ENCODE measurements at regions not wholly inside any gene's neighbourhood (a gene's known extent, or its start where the extent isn't known, plus 50 kb on each side); places are given as distances from the start of the nearest gene placed in this dataset.

DNA sequence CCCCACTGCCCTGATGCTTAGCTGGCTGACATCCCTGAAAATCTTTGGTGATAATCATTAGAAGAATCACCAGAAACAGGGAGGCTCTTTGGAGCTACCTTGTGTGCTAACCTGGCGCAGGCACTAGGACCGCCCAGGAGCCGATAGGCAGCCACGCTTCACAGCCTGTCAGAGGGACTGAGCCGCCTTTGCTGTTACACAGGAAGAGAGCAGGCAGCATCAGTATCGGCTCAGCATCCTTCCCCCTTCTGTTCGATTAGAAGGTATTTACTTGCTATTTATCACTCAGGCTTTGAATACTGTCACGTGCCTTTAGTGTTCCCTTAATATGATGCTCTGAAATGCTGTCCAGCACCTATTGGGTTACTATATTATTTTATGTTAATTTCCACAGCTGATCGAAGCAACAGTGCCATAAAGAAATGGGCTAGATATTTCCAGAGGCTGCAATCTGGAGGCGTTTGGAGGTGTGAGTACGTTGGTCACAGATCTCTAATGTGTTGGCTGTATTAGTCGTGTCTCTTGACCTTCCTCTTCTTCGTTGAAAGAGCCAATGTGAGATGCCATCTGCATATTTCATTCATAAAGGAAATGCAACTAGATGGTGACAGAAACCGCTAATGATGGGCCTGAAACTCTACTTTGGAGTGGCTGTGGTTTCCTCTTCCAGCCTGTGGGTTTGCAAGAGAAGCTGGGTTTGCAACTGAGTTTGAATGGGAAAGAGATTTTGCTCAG is 110.4 kb upstream of the RAB27B start:
- DNase-seq (ENCODE audit: low spot score), result peak; percentile 84

DNA sequence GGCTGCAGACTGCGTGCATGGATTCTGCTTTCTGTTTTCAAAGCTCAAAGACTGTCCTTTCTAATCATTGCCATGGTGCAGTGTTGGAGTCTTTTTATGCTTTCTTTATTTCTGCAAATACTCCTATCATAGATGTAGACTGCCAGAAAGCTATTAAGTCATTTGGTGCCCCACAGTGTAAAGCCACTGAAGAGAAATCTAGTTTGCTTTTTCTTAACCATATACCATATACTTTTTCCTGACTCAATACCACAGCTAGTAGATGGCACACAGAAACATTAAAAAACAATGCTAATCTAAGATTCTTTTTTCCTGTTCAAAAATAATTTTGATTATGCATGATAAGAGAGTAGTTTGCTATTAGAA is 109.9 kb upstream of the RAB27B start:
- DNase-seq (ENCODE audit: low spot score), result no peak

DNA sequence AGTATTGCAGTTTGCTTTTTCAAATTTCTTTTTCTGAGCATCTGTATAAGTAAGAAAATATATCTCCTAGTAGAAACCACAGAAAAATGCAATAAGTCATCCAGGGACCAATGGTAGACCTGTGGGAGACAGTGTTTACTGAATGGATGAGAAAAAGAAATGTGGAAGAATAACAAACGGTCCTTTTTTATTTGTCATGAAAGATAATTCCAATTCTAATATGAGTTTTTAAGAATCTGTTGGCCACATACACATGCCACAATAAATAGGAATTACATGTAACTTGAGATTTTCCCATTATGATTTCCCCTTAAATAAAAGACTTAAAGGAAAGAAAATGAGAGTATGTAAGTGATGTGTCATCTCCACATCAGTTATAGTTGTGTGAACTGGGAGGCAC is 107.7 kb upstream of the RAB27B start:
- DNase-seq (ENCODE audit: low spot score), result no peak

DNA sequence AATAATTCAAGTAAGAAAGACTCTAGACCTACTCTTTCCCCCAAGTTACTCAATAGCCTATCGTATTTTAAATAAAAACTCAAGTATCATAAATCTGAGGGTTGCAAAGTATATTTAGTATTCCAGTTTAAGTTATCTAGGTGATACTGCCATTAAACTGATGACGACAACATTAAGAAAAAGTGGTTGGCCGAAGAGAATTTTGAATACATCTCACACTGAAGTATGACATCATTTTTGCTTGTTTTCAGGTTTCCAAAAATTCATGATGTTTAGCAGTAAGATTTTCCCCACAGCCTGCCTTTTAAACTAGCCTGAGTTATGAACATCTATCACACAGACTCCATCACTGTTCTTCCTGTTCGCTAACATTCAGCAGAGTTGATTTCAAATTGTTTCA is 102.1 kb upstream of the RAB27B start:
- no peak for DNase-seq (ENCODE audit: low spot score)

DNA sequence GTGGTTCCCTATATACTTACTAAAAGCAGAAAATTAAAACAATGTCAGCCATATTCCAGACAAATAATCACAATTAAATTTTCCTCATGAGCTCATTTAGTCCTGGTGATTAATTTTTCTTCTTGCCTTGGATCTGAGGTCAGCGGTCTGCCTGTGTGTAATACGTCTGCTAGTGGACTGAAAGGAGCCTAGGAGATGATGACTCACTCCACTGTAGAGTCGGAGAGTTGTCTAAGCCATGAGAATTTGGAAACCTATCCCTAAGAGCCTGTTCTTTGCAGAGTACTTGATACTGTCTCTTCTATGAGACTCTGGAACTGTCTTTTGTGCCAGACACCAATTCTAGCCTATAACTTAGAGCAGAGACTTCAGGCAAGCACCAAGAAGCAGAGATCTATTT is 94.2 kb upstream of the RAB27B start:
- DNase-seq (ENCODE audit: low spot score), result no peak

DNA sequence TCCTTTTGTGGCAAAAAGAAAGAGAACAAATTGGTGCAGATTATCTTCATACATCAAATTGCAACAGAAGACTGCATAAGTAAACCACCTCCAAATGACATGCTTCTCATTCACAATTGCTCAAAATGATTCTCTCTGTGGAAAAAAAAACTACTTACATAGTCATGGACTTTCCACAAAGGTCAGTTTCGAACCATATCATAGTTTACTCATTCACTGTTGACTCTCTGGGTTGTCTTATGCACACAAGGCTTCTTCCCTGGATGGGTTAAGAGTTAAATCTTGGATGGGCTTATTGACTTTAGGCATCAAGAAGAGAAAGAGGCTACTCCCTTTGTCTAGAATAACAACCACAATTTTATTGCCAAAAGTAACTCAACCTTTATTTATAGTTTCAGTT is 91.3 kb upstream of the RAB27B start:
- DNase-seq (ENCODE audit: low spot score), result no peak

DNA sequence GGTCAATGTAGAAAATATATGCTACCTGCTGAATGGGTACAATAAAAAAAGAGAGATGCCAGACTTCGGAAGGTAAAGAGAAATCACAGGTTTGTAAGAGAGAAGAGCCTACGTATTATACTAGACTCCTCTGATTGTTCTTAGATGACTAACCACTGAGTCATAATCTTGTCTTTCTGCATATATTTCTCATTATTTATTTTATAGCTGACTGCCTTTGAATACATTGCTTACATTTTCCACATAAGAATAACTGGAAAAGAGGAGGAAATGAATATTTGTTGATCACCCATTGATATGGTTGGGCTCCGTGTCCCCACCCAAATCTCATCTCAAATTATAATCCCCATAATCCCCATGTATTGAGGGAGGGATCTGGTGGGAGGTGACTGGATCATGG is 90.3 kb upstream of the RAB27B start:
- no peak for DNase-seq (ENCODE audit: low spot score)

DNA sequence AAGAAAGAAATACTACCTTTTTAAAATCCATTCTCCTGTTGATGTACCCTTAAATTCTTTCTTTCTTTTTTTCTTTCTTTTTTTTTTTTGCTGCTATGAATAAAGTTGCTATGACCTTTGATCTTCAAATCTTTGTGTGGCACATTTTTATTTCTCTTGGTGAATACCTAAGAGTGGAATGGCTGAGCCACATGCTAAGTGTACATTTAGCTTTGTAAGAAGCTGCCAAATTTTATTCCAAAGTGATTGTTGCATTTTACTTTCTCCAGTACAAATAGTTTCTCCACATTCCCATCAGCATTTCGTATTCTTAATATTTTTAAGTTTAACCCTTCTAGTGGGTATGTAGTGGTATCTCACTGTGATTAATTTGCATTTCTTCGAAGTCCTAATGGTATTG is 88.8 kb upstream of the RAB27B start:
- DNase-seq (ENCODE audit: low spot score), result no peak

DNA sequence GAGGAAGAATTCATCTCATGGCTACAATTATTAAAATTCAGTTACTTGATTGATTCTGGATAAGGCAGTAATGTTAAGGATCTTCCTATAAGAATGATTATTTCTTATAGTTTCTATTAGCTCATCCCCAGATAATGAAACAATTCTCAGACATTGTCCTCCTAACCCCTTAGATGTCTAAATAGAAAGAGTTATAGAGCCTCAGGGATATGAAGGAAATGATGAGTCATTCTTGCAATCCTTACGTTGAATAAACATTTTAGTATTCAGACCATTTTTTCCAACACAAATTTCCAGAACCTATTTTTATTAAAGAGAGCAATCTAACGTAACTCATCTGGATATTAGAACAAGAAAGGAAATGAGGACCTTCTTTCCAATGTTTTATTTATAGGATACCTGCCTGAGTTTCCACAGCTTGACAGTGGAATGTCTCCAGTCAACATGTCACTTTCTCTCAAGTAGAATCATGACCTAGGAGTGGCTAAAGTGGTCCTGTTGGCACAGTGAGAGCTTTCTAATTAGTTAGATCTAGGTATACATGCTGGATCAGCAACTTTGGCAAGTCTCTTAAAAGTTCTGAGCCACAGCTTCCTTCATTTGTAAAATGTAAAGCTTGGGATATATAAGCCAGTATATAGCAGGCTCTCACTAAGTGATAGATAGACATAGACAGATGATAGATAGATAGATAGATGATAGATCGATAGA is 88.0 kb upstream of the RAB27B start:
- no peak for DNase-seq (ENCODE audit: low spot score)

DNA sequence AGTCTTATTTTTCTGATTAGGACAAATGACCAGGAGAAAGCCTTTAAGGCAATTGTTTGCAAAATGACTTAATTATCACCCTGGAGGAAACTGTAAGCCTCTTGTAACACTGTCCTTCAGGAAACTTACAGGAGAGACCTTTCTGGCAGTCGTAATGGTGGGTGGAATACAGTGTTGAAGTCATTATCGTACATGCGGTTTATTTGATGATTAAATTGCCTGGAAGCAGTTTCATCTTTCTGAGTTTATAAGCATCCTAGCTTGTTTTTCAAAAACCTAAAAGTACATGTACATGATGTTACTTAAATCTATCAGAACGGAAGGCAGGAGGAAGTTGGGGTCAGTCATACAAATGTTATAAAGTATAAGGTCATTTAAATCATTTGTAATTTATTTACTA is 86.2 kb upstream of the RAB27B start:
- DNase-seq (ENCODE audit: low spot score), result no peak

DNA sequence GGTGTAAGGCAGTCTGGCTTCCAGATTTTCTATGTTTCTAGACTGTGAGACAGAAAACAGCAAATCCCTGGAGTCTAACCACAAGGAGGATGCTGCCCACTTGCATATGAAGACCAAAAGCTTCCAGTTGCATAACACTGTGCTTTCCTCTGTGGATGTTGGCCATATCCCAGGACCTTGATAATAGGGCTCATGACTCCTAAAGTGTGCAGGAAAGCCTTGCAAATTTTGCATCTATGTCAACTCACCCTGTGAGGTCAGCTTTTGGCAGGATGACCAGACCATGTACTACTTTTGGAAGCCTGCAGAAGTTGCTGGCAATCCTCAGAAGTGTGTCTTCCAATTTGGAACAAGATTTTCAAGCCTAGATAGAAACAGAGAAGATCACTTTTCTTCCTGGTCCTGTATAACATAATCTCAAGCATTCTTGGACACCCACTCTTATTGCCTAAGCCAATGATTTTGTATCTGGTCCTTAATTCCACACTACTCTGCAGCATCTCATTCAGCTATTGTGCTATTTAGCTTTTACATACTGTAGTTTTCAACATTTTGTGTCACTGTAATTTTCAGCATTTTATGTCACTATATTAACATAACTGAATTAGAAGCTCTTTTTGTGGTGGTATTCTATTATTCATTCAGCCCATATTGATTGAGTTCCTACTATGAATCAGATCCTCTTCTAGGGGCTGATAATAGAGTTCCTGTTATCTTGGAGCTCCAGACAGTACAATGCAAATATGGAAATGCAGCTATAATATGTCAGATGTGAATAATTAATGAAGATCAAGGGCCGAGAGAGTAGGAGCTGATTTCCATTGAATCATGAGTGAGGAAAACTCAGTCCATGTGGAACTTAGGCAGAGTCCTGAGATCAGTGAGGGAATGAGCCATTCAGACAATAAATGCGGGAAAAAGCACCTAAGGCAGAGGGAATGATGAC is 85.3 kb upstream of the RAB27B start:
- no peak for DNase-seq (ENCODE audit: low spot score)

DNA sequence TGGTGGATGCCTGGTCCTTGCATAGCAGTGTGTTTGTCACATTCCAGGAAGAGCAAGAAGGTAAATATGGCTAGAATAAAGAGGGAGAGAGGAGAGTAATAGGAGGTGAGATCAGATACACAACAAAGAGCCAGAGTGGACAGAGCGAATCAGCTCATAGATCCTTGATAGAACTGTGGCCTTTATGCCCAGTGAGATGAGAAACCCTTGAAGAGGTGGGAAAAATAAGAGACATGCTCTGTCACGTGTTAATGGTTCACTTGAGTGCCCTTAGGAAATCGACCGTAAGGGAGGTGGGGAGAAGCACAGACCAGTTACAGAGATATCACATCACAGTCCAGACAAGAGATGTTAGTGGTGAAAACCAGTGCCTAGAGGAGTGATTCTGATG is 84.7 kb upstream of the RAB27B start:
- DNase-seq (ENCODE audit: low spot score), result no peak

DNA sequence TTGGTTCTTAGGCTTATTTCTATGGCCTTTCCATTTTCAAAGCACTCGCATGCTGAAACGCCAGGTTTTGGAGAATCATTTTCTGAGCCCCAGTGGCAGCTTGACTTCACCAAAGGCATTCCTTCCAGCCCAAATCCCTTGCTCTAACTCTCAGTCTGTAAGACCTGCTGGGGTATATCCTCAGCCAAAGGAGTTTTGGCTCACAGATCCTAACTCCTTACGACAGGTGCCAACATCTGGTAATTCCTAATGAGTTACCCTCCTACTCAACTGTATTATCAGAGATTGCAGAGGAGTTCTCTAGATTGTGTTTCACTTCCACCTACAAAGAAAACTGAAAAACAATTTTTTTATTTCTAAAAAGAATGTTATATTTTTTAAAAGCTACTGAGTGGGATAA is 79.0 kb upstream of the RAB27B start:
- DNase-seq (ENCODE audit: low spot score), result no peak

DNA sequence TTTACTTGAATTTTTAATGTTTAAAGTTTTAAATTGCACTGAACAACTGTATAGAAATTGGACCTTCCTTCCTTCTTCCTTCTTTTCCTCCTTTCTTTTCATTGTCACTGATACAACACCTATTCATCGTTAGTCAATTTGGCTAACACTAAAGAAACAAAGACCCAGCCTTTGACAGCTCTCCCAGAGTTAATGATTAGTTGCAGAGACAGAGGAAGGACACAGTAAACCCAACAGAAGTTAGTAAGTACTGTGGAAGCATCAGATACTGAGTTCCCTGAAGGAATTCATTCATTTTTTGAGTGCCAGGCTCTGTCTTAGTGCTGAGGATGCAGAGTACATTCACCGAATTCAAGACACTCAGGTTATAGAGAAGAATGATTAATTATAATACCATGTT is 77.9 kb upstream of the RAB27B start:
- DNase-seq (ENCODE audit: low spot score), result no peak

DNA sequence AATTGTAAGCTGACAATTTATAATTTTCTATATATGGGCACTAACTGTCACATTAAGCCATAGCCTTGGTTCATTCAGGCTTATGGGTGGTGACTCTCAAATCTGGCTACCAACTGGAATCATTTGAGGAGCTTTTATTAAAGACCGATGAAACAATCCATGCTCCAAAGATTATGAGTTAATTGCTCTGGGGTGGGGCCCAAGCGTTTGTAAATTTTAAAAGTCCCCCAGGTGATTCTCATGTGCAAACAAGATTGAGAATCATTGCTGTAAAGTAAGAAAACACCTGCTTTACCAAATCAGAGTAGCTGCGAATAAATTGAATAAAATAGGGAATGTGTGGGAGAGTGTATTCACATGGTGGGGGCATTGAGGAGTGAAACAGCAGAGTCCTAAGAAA is 76.1 kb upstream of the RAB27B start:
- DNase-seq (ENCODE audit: low spot score), result no peak

DNA sequence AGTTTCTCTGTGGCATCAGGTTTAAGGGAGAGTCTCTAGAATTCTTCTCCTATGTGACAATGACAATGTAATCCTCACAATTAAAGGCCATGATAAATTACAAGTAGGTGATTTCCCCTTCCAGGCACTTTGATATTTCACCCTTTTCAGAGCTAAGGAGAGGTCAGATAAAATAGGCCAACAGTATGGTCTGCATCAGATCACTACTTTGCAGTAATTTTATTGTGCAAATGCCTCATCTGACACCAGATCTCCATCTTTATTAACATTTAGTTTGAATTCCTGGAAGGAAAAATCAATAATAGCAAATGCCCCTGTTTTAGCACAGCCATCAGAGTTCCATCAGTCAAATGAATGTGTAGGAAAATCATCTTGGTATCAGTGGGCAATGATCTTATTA is 72.8 kb upstream of the RAB27B start:
- DNase-seq (ENCODE audit: low spot score), result no peak

DNA sequence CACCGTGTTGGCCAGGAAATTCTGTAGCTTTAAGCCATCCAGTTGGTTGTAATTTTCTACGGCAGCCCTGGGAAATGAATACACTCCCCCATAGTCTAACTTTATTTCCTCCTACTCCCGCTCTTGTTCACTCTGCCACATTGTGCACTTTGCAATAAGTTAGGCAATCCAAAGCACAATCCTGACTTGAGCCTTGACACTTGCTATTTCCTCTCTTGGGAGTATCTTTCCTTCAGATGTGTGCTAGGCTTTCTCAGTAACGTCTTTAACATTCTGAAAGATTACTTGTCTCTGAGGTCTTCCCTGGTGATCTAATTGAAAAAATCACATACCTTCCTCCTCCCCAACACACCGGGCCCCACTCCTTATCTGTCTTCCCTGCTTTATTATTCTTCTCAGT is 65.9 kb upstream of the RAB27B start:
- DNase-seq (ENCODE audit: low spot score), result no peak

DNA sequence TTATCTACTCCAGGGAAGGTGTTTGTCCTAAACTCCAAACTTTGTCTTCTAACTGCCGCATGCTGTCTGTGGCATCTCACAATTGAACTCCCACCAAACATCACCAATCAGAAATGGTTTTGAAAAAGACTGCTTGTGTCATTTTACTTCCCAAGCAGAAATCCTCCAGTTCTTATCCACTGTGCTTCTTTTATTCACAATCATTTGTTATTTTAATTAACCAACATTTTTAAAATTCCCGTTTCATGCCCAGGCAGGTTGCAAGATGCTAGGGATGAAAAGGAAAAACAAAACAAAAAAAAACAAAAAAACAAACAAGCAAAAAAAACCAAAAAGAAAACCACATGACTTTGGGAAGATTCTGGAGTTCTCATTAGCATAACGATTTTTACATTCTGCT is 63.5 kb upstream of the RAB27B start:
- no peak for DNase-seq (ENCODE audit: low spot score)

DNA sequence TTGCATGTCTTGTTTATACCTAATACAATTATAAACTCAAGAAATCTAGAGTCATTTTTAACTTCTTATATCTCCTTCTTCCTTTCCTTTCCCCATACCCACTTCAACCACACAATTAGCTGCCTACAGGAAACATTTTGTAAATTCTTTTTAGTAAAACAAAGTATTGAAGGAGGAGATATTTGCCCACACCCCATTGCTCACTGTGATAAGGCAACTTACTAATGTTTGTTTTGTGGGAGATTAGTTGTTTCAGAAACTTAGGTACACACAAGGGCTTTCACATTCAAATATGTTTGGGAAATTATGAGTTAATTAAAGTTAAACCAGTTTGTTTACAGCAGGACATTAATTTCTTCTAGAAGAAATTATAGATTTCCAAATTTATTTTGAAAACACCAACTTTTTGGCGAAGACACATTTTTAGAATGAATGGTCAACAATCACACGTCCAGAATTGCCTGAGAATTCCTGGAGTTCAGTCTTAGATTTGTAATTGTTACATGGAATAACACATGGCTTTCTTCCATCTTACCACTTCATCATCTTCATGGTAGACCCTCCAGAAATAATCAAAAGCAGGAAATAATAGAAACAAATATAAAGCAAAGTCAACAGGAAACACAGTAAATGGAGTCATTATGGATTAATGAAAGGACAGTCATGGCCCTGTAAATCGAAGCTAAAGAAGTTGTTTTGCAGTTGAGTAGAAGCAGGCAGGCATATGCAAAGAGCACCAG is 62.5 kb upstream of the RAB27B start:
- DNase-seq (ENCODE audit: low spot score), result no peak

DNA sequence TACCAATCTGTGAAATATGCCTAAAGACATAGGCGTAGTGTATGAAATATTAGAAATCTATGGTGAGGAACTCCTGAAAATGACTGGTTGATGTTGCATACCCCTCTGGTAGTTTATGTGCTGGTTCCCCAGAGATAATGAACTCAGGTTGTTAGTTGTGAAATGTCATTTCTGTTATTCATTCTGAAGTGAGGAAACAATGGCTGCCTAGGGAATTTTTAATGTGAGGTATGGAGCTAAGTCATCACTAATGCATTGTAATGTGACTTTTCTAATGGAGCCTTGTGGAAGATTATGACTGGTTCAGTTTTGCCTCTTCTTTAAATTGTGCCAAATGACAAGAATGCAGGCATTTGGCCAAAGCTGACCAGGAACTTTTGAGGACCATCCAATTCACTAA is 61.6 kb upstream of the RAB27B start:
- DNase-seq (ENCODE audit: low spot score), result no peak

DNA sequence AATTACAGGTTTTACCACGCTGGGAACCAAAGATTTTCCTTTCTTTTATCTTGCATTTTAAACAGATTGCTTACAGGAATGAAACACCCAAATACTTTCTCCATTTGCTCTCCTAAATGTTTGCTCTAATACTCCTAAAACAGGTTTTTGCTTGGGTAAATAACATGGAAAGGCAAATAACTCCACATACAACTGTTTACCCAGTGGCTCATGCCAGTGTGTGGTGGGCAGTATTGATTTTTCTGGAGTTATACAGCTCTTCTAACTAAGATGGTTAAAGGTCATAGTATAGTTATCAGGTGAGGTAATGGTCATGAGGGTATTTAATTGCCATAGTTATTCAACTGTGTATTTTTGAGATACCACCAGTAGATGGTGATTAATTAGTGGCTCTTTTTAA is 61.2 kb upstream of the RAB27B start:
- DNase-seq (ENCODE audit: low spot score), result no peak

Measured in activated CD4-positive, alpha-beta T cell treated with anti-CD3 and anti-CD28 coated beads, Interleukin-2, Interleukin-4, amounts not matched to agents 100 ng/mL and 50 ng/mL, durations not matched to agents 16 hours and 8 hours (primary cell).